GM23338 (cell line): ENCODE measurements at regions not wholly inside any gene's neighbourhood (a gene's known extent, or its start where the extent isn't known, plus 50 kb on each side); places are given as distances from the start of the nearest gene placed in this dataset.

Experiments used
- ATAC-seq: fragments of 200-7000 bp; cut with Tn5 transposase; 3 replicates; pipeline ENCODE4 v1.9.1; 2020
- DNase-seq: peaks from one replicate; pipeline ENCODE4 v3.0.0-alpha.2; 2015; ENCODE audit warnings: low spot score
- H2AFZ ChIP-seq: fragments of 200-600 bp; sonication (generic); 2 replicates; pipeline ENCODE4 v1.8.0; 2016; ENCODE audit warnings: antibody characterized with exemption, mild to moderate bottlenecking, moderate library complexity
- H3F3A ChIP-seq: fragments of 200-600 bp; sonication (generic); replicated peaks from 2 replicates; pipeline ENCODE4 v1.8.0; 2017; ENCODE audit warnings: antibody characterized with exemption, mixed run types, low read depth
- H3K27ac ChIP-seq: fragments of 200-600 bp; sonication (generic); 2 replicates; pipeline ENCODE4 v1.6.1; 2016; ENCODE audit warnings: low read depth
- H3K27me3 ChIP-seq: fragments of 200-600 bp; sonication (generic); 2 replicates; pipeline ENCODE4 v1.8.0; 2016; ENCODE audit warnings: mild to moderate bottlenecking, mixed run types, moderate library complexity; ENCODE audit not compliant: insufficient read depth
- H3K36me3 ChIP-seq: fragments of 200-600 bp; sonication (generic); 2 replicates; pipeline ENCODE4 v1.8.0; 2016; ENCODE audit warnings: mild to moderate bottlenecking; ENCODE audit not compliant: insufficient read depth
- H3K4me1 ChIP-seq: fragments of 200-600 bp; sonication (generic); 2 replicates; pipeline ENCODE4 v1.8.0; 2016; ENCODE audit warnings: mild to moderate bottlenecking, moderate library complexity; ENCODE audit not compliant: insufficient read depth
- H3K4me2 ChIP-seq: fragments of 200-600 bp; sonication (generic); 2 replicates; pipeline ENCODE4 v1.7.1; 2017; ENCODE audit warnings: mixed run types
- H3K4me3 ChIP-seq: fragments of 200-600 bp; sonication (generic); 2 replicates; pipeline ENCODE4 v1.6.1; 2016; ENCODE audit warnings: mixed run types
- H3K79me2 ChIP-seq: fragments of 200-600 bp; sonication (generic); replicated peaks from 2 replicates; pipeline ENCODE4 v1.8.0; 2017; ENCODE audit warnings: mild to moderate bottlenecking; ENCODE audit not compliant: insufficient read depth
- H3K9me2 ChIP-seq: fragments of 200-600 bp; sonication (generic); 2 replicates; pipeline ENCODE4 v1.8.0; 2017; ENCODE audit not compliant: insufficient read depth
- H4K20me1 ChIP-seq: fragments of 200-600 bp; sonication (generic); replicated peaks from 2 replicates; pipeline ENCODE4 v1.8.0; 2017; ENCODE audit warnings: mild to moderate bottlenecking; ENCODE audit not compliant: insufficient read depth
- H3K27ac Mint-ChIP-seq: 2 replicates; pipeline ENCODE4 v1.8.0; 2020; ENCODE audit warnings: inconsistent platforms, mild to moderate bottlenecking, moderate library complexity, mixed read lengths
- H3K27me3 Mint-ChIP-seq: 3 replicates; pipeline ENCODE4 v1.8.0; 2022; ENCODE audit warnings: low read depth, mild to moderate bottlenecking, moderate library complexity, mixed read lengths, inconsistent platforms; ENCODE audit not compliant: insufficient read depth, poor library complexity
- H3K36me3 Mint-ChIP-seq: 3 replicates; pipeline ENCODE4 v1.8.0; 2021; ENCODE audit warnings: low read depth, mild to moderate bottlenecking, inconsistent platforms, moderate library complexity, mixed read lengths
- H3K4me1 Mint-ChIP-seq: 3 replicates; pipeline ENCODE4 v1.8.0; 2020; ENCODE audit warnings: mild to moderate bottlenecking, inconsistent platforms, mixed read lengths
- H3K4me3 Mint-ChIP-seq: 3 replicates; pipeline ENCODE4 v1.8.0; 2021; ENCODE audit warnings: moderate library complexity, mild to moderate bottlenecking, inconsistent platforms, mixed read lengths
- H3K9me3 Mint-ChIP-seq: 3 replicates; pipeline ENCODE4 v1.8.0; 2020; ENCODE audit warnings: moderate library complexity, mild to moderate bottlenecking, inconsistent platforms, mixed read lengths
- CREB1 ChIP-seq: fragments of 250-450 bp; sonication (Bioruptor Pico); IDR thresholded peaks from 2 replicates; pipeline ENCODE4 v1.5.0; 2020; ENCODE audit warnings: low read depth, mild to moderate bottlenecking, moderate library complexity
- EZH2 ChIP-seq: fragments of 200-600 bp; sonication (generic); IDR thresholded peaks from one replicate; pipeline ENCODE4 v1.8.0; 2017; ENCODE audit warnings: antibody characterized with exemption, mild to moderate bottlenecking, low read depth; ENCODE audit not compliant: unreplicated experiment
- EZH2phosphoT487 ChIP-seq: fragments of 200-600 bp; sonication (generic); IDR thresholded peaks from one replicate; pipeline ENCODE4 v1.8.1; 2018; ENCODE audit warnings: antibody characterized with exemption; ENCODE audit not compliant: unreplicated experiment
- POLR2AphosphoS5 ChIP-seq: IDR thresholded peaks from 2 replicates; pipeline ENCODE4 v1.6.1; 2016; ENCODE audit warnings: antibody characterized with exemption, low read depth
- TF ChIP-seq, protein P1 (sequence below): fragments of 250-450 bp; sonication (Bioruptor Pico); IDR thresholded peaks from 2 replicates; pipeline ENCODE4 v1.5.0; 2020; ENCODE audit warnings: mild to moderate bottlenecking, moderate library complexity
- TF ChIP-seq, protein P2 (sequence below), 2 experiments: fragments of 200-600 bp in 1 of 2; sonication (generic) in 1 of 2; conservative IDR thresholded peaks; 2 replicates each; pipeline versions ENCODE4 v1.5.1 to v1.6.1; 2016 to 2017; ENCODE audit warnings: antibody characterized with exemption in 2 of 2, low read depth in 2 of 2, mild to moderate bottlenecking in 2 of 2, moderate library complexity in 1 of 2

GRCh38 chr9:86600977-86601376, 246.8 kb upstream of the TUT7 start (continued):
- TF ChIP-seq, protein P1, sequence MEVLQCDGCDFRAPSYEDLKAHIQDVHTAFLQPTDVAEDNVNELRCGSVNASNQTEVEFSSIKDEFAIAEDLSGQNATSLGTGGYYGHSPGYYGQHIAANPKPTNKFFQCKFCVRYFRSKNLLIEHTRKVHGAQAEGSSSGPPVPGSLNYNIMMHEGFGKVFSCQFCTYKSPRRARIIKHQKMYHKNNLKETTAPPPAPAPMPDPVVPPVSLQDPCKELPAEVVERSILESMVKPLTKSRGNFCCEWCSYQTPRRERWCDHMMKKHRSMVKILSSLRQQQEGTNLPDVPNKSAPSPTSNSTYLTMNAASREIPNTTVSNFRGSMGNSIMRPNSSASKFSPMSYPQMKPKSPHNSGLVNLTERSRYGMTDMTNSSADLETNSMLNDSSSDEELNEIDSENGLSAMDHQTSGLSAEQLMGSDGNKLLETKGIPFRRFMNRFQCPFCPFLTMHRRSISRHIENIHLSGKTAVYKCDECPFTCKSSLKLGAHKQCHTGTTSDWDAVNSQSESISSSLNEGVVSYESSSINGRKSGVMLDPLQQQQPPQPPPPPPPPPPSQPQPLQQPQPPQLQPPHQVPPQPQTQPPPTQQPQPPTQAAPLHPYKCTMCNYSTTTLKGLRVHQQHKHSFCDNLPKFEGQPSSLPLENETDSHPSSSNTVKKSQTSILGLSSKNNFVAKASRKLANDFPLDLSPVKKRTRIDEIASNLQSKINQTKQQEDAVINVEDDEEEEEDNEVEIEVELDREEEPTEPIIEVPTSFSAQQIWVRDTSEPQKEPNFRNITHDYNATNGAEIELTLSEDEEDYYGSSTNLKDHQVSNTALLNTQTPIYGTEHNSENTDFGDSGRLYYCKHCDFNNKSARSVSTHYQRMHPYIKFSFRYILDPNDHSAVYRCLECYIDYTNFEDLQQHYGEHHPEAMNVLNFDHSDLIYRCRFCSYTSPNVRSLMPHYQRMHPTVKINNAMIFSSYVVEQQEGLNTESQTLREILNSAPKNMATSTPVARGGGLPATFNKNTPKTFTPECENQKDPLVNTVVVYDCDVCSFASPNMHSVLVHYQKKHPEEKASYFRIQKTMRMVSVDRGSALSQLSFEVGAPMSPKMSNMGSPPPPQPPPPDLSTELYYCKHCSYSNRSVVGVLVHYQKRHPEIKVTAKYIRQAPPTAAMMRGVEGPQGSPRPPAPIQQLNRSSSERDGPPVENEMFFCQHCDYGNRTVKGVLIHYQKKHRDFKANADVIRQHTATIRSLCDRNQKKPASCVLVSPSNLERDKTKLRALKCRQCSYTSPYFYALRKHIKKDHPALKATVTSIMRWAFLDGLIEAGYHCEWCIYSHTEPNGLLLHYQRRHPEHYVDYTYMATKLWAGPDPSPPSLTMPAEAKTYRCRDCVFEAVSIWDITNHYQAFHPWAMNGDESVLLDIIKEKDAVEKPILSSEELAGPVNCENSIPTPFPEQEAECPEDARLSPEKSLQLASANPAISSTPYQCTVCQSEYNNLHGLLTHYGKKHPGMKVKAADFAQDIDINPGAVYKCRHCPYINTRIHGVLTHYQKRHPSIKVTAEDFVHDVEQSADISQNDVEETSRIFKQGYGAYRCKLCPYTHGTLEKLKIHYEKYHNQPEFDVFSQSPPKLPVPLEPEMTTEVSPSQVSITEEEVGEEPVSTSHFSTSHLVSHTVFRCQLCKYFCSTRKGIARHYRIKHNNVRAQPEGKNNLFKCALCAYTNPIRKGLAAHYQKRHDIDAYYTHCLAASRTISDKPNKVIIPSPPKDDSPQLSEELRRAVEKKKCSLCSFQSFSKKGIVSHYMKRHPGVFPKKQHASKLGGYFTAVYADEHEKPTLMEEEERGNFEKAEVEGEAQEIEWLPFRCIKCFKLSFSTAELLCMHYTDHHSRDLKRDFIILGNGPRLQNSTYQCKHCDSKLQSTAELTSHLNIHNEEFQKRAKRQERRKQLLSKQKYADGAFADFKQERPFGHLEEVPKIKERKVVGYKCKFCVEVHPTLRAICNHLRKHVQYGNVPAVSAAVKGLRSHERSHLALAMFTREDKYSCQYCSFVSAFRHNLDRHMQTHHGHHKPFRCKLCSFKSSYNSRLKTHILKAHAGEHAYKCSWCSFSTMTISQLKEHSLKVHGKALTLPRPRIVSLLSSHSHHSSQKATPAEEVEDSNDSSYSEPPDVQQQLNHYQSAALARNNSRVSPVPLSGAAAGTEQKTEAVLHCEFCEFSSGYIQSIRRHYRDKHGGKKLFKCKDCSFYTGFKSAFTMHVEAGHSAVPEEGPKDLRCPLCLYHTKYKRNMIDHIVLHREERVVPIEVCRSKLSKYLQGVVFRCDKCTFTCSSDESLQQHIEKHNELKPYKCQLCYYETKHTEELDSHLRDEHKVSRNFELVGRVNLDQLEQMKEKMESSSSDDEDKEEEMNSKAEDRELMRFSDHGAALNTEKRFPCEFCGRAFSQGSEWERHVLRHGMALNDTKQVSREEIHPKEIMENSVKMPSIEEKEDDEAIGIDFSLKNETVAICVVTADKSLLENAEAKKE (CRISPR knock-in tag) = no peak
- TF ChIP-seq CREB1 (CRISPR knock-in tag) = no peak
- TF ChIP-seq, protein P2, sequence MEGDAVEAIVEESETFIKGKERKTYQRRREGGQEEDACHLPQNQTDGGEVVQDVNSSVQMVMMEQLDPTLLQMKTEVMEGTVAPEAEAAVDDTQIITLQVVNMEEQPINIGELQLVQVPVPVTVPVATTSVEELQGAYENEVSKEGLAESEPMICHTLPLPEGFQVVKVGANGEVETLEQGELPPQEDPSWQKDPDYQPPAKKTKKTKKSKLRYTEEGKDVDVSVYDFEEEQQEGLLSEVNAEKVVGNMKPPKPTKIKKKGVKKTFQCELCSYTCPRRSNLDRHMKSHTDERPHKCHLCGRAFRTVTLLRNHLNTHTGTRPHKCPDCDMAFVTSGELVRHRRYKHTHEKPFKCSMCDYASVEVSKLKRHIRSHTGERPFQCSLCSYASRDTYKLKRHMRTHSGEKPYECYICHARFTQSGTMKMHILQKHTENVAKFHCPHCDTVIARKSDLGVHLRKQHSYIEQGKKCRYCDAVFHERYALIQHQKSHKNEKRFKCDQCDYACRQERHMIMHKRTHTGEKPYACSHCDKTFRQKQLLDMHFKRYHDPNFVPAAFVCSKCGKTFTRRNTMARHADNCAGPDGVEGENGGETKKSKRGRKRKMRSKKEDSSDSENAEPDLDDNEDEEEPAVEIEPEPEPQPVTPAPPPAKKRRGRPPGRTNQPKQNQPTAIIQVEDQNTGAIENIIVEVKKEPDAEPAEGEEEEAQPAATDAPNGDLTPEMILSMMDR (conservative IDR thresholded peaks at IDR 0.05; ENCODE audit: low read depth in 2 of 2) = no peak
- no peak for TF ChIP-seq POLR2AphosphoS5

GRCh38 chr9:86600291-86600690, 246.1 kb upstream of the TUT7 start:
- Mint-ChIP-seq H3K4me3 (no peak overlapping the region), H3K27ac (no peak overlapping the region), H3K9me3 (peaks cover 11% of the 10 kb centered on the region; the same call in 2 of the 3 replicates), H3K27me3 (no peaks in the 10 kb centered on the region), H3K36me3 (peaks cover 4% of the 10 kb centered on the region; the same call in 2 of the 3 replicates), H3K4me1 (peaks cover 34% of the 10 kb centered on the region)
- Histone ChIP-seq H3K4me1 (peaks cover 20% of the 10 kb centered on the region; the same call in 1 of the 2 replicates), H2AFZ (no peak overlapping the region), H3K4me3 (no peak overlapping the region), H4K20me1 (no peaks in the 10 kb centered on the region), H3K4me2 (no peak overlapping the region), H3F3A (no peaks in the 10 kb centered on the region), H3K36me3 (no peaks in the 10 kb centered on the region), H3K79me2 (no peaks in the 10 kb centered on the region), H3K9me2 (no peaks in the 10 kb centered on the region), H3K27me3 (no peaks in the 10 kb centered on the region), H3K27ac (no peak overlapping the region)
- DNase-seq (no peak), ATAC-seq (peak; percentile 36; the same call in 1 of the 3 replicates)
- no peak for TF ChIP-seq EZH2
- TF ChIP-seq, protein P1 (CRISPR knock-in tag) = no peak
- no peak for TF ChIP-seq EZH2phosphoT487
